Stimulated activated CD8-positive, alpha-beta memory T cell treated with anti-CD3 and anti-CD28 coated beads, Interleukin-12 subunit alpha, Interleukin-12 subunit beta, amount 100 ng/mL, for 24 hours (primary cell): ENCODE measurements at regions not wholly inside any gene's neighbourhood (a gene's known extent, or its start where the extent isn't known, plus 50 kb on each side); places are given as distances from the start of the nearest gene placed in this dataset.
"Not testable (repeated sequence)": the region's sequence is repeated elsewhere in the genome, so short reads cannot be mapped to it uniquely, and the experiment has no call there.

ENCODE experiments used
- DNase-seq: peaks from one replicate; pipeline ENCODE4 v3.0.0-alpha.2; 2020; ENCODE audit errors: extremely low read depth

- DNase-seq: no peak
Observed at GRCh38 chr12:124674937-124675336, 107.5 kb upstream of the NCOR2 start.

DNA sequence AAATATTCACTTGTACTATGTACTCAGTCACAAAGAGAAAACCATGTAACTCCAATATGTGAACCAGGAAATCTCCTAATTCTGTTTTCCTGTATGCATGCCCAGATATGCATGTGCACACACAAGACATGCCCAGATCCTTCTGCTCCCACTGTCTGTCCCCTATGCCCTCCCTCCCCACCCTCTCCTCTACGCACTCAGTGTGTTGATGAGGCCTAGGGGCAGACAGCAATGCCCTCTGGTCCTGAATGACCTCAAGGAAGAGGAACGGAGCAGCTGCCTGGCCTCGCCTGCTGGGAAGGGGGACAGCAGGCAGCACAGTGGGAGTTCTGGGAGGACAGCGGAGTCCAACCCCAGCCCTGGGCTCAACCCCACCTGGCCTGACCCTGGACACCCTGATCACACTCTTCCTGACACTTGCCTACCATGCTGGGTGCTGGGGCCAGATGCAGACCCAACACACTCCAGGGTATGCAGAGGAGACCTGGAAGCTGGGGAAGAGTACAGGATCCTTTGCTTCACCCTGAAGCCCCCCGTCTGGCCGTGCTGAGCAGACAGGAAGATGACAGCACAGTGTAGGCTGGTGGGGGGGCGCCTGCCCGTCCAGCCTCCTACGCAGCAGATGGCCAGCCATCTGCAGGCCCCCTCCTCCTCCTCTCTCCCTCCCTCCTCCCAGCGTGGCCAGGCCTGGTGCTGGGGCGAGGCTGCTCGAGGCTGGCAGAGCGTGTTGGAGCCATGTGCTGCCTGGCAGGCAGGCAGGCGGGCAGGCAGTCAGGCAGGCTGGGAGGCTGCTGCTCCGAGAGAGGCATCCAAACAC, 106.6 kb upstream of the NCOR2 start:
- no peak for DNase-seq

DNA sequence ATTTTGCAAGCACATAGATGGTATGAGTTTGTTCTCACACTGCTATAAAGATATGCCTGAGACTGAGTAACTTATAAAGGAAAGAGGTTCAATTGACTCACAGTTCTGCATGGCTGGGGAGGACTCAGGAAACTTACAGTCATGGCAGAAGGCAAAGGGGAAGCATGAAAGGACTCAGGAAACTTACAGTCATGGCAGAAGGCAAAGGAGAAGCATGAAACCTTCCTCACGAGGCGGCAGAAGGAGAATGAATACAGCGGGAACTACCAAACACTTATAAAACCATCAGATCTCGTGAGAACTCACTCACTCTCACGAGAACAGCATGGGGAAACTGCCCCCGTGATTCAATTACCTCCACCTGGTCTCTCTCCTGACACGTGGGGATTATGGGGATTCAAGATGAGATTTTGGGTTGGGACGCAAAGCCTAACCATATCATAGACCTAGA, 101.9 kb upstream of the NCOR2 start:
- DNase-seq: not testable (repeated sequence)

DNA sequence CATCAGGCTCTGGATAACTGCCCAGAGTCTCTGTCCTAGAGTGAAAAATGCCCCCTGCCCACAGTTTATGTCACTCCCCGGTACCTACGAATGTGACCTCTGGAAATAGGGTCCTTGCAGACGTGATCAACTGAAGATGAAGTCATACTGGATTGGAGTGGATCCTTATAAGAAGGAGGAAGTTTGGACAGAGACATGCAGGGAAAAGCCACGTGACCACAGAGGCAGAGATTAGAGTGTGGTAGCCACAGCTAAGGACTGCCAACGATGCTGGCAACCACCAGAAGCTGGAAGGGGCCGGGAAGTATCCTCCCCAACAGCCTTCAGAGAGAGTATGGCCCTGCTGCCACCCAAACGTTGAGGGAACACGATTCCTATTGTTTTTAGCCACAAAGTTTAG, 101.2 kb upstream of the NCOR2 start:
- DNase-seq: no peak

- no peak for DNase-seq
Observed at GRCh38 chr12:124667506-124668326, 100.3 kb upstream of the NCOR2 start.

- DNase-seq: no peak
Observed at GRCh38 chr12:124666722-124667259, 99.4 kb upstream of the NCOR2 start.

- DNase-seq: no peak
Observed at GRCh38 chr12:124665511-124665910, 98.1 kb upstream of the NCOR2 start.

GRCh38 chr12:124664395-124665111, 97.1 kb upstream of the NCOR2 start:
- no peak for DNase-seq

DNA sequence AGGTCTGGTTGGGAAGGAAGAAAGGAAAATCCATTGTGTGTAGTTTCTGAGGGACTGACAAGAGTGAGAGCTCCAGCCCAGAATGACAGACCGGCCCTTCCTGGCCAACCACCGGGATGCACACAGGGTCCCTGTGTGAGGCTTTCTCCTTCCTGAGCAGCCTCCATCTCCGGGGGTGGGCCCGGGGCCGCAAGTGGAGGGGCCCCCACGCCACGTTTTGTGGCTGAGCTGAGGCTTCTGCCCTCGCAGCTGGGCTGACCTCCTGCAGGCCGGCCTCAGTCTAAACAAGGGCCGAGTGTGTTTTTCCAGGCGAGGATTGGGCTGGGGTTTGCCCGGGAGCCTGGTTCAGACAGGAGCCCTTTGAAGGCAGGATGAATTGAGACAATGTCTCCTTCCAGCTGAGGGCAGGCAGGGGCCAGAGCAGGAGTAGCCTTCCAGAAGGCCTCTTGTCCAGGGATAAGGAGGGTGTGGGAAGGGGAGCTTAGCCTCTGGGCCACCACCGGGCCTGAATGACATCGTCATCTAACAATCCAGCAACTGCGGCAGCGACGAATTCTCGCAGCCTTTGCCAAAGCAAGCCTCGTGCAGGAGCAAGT, 96.5 kb upstream of the NCOR2 start:
- DNase-seq: no peak

GRCh38 chr12:124663206-124663605, 95.8 kb upstream of the NCOR2 start:
- DNase-seq: no peak

GRCh38 chr12:124661341-124661740, 93.9 kb upstream of the NCOR2 start:
- DNase-seq: no peak

GRCh38 chr12:124660851-124661250, 93.4 kb upstream of the NCOR2 start:
- no peak for DNase-seq

DNA sequence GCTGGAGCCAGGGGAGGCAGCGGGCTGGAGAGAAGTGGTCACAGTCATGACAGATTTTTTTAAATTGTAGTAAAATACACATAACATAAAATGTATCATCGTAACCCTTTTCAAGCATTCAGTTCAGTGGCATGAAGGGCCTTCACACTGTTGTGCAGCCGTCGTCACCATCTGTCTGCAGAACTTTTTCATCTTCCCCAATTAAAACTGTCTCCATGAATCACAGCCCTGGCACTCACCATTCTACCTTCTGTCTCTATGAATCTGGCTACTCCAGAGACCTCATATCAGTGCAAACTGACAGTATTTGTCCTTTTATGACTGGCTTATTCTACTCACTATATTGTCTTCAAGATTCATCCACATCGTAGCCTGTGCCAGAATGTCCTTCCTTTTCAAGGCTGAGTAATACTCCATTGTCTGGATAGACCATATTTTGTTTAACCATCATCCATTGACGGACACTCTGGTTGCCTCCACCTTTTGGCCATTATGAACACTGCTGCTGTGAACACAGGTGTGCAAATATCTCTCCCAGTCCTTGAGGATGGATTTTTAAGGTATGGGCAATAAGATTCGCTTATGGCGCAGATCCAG, 91.5 kb upstream of the NCOR2 start:
- no peak for DNase-seq

- no peak for DNase-seq
Observed at GRCh38 chr12:124658302-124658701, 90.9 kb upstream of the NCOR2 start.

DNA sequence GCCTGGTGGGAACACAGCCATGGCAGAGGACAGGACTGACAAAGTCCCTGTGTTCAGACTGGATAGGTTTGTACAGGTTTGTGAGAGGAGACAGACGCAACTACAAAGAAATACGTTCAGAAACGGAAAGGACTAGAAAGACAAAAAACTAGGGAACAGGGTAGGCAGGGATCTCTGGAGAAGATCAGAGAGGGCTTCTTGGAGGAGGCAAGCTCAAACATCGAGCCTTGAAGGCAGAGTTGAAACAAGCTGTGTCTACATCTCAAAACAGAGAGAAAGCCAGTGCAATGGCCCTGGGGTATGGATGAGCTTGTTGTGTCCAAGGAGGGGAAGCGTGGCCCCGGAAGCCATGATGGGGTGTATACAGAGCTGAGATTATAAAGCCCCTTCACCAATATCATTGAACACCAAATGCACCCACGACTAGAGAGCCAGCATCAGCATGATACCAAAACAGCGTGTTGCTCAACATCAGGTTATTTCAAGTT, 89.6 kb upstream of the NCOR2 start:
- DNase-seq: no peak

GRCh38 chr12:124655698-124656516, 88.5 kb upstream of the NCOR2 start:
- no peak for DNase-seq

DNA sequence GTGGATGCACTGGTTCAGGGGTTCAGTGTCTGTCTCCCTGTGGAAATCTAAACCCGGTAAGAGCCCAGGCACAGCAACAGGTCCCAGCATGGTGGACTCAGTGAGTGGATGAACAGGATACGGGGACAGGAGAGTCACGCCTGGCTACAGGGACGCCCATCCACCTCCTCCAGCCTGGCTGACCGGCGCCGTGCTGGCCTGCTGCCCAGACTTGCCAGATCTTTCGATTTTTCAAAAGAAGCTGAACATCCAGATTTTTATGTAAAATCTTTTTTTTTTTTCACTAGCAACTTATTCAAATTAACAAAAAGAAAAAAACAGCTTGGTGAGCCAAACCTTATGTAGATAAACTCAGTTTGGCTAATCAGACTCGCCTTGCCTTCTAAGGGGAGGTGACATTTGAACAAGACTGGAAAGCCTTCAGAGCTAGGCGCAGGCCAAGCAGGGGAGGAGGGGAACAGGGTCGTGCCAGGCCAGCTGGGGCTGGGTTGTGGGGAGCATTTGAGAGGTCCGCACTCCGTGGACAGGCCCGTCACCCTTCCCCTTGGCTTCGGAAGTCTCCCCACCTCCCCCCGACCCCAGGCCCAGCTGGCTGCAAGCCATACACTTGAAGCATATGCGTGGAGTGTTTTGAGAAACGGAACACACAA, 87.8 kb upstream of the NCOR2 start:
- DNase-seq: no peak

DNA sequence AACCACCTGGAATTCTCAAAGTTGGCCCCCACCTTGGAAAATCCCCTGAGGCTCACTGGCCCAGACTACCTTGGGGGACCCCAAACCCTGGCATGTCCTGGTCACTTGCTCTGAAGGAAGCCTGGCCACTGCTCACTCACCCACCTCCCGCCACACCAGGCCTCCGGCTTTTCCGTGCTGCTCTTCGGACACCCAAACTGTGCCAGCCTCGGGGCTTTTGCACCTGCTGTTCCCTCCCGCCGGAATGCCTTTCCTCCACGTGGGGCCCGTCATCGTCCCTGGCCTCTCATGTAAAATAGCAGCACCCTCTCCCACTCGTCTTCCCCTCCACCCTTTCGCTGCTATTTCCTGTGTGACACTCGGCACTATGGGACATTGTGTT, 87.2 kb upstream of the NCOR2 start:
- DNase-seq: no peak

DNA sequence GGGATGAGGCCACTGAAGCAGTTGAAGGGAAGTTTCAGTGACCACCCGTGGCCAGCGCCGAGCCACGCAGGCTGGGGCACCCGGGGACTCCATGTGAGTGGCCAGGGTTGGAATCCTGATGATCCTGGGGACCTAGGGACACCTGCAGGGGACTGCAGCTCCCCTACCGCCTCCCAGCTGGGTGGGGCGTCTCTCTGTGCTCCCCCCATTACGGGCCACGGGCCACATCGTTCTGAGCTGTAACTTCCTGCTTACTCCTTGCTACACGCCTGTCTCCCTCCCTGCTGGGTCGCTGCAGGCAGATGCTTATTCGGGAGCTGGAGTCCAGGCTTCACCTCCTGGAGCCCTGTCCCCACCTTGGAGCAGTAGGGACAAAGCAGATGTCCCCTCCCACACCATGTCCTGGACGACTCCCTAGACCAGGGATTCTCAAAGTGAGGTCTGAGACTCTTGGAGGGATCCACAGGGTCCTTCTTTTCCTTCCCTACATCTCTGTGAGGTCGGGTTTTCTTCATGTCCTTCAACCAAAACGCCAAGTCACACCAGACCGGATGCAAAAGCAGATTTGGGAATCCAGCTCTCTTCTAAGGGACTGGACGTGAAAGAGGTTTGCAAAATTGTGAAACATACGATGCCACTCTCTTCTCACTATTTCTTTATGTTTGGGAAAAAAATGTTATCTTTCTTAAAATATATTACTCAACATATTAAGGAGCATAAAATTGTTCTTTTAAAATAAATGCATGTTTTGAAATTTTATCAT, 85.9 kb upstream of the NCOR2 start:
- DNase-seq: no peak
